K562 (cell line): ENCODE measurements at regions not wholly inside any gene's neighbourhood (a gene's known extent, or its start where the extent isn't known, plus 50 kb on each side); places are given as distances from the start of the nearest gene placed in this dataset.
A peak's percentile ranks its signal among the peaks of the same experiment; 100 is the strongest.

Experiments used
- ATAC-seq: fragments of 200-7000 bp; cut with Tn5 transposase; 3 replicates; pipeline ENCODE4 v1.9.1; 2020; ENCODE audit warnings: moderate library complexity
- BruUV-seq: library from RNA; stranded (reverse); fragments of 400-500 nt; replicated peaks from 2 replicates; lab custom pipeline; 2021; lab: Mats Ljungman, UMichigan
- CTCF ChIA-PET: fragments of 300-600 bp; formaldehyde crosslinking; extraction: SDS; loops from one replicate; lab custom pipeline; 2021; ENCODE audit warnings: low intra/inter-chr PET ratio; lab: Yijun Ruan, JAX
- POLR2A ChIA-PET: fragments of 300-600, 350-650 bp; sonication (Branson Sonifier 250); formaldehyde crosslinking; extraction: SDS; loops from one replicate; lab custom pipeline; 2021; ENCODE audit warnings: antibody characterized with exemption, inconsistent platforms; lab: Yijun Ruan, JAX
- DNase-seq, 4 experiments: peaks; one replicate each; pipeline versions ENCODE4 v3.0.0 to v3.0.0-alpha.2; 2011 to 2018; ENCODE audit warnings: low spot score in 3 of 4, mixed read lengths in 3 of 4; ENCODE audit errors: extremely low read depth in 1 of 4
- FAIRE-seq: peaks from 2 replicates; lab custom pipeline; 2011; peaks lifted over from hg19 to GRCh38; lab: Jason Lieb, UNC
- H2AFZ ChIP-seq: 2 replicates; pipeline ENCODE4 v1.6.0; 2011; ENCODE audit warnings: low read depth, low read length, control low read depth, inconsistent platforms
- H3K27ac ChIP-seq: fragments of 200-600 bp; 3 replicates; pipeline ENCODE4 v1.8.0; 2011; ENCODE audit warnings: low read depth, mild to moderate bottlenecking, control low read depth, inconsistent platforms, low read length, moderate library complexity, mixed read lengths; ENCODE audit errors: extremely low read depth
- H3K27me3 ChIP-seq, 2 experiments: fragments of 300-600 bp in 1 of 2; 2 replicates in 1 of 2; 3 replicates in 1 of 2; pipeline versions ENCODE4 v1.6.0 to v1.8.0; 2011; ENCODE audit warnings: inconsistent platforms in 2 of 2, low read length in 2 of 2, mild to moderate bottlenecking in 1 of 2, mixed read lengths in 1 of 2, moderate library complexity in 1 of 2; ENCODE audit not compliant: control insufficient read depth in 2 of 2, insufficient read depth in 2 of 2
- H3K36me3 ChIP-seq: fragments of 300-600 bp; 3 replicates; pipeline ENCODE4 v1.8.0; 2011; ENCODE audit warnings: mild to moderate bottlenecking, low read length, inconsistent platforms; ENCODE audit not compliant: control insufficient read depth, insufficient read depth
- H3K4me1 ChIP-seq, 2 experiments: fragments of 200-600 bp in 1 of 2; replicated peaks in 1 of 2; 2 replicates in 1 of 2; 3 replicates in 1 of 2; pipeline versions ENCODE4 v1.5.1 to v1.8.0; 2011; ENCODE audit warnings: inconsistent platforms in 2 of 2, low read length in 2 of 2, mild to moderate bottlenecking in 1 of 2, mixed read lengths in 1 of 2, moderate library complexity in 1 of 2; ENCODE audit not compliant: control insufficient read depth in 2 of 2, insufficient read depth in 2 of 2
- H3K4me2 ChIP-seq: 2 replicates; pipeline ENCODE4 v1.6.1; 2011; ENCODE audit warnings: low read length, control low read depth, inconsistent platforms, mixed read lengths; ENCODE audit not compliant: insufficient read depth
- H3K4me3 ChIP-seq: fragments of 200-600 bp; sonication (generic), shearing (Covaris generic); 2 replicates; pipeline ENCODE4 v1.5.1; 2016; ENCODE audit warnings: control low read depth, inconsistent platforms
- H3K79me2 ChIP-seq: fragments of 200-600 bp; 3 replicates; pipeline ENCODE4 v1.8.0; 2011; ENCODE audit warnings: low read length, inconsistent platforms; ENCODE audit not compliant: control insufficient read depth, insufficient read depth
- H3K9ac ChIP-seq, 2 experiments: 2 replicates each; pipeline versions ENCODE4 v1.6.0 to v1.6.1; 2011; ENCODE audit warnings: low read depth in 2 of 2, low read length in 2 of 2, control low read depth in 1 of 2, inconsistent platforms in 1 of 2, mild to moderate bottlenecking in 1 of 2, mixed read lengths in 1 of 2; ENCODE audit not compliant: insufficient read depth in 1 of 2
- H3K9me1 ChIP-seq: one replicate; pipeline ENCODE4 v1.6.0; 2011; ENCODE audit warnings: inconsistent platforms, mild to moderate bottlenecking, low read length, moderate library complexity; ENCODE audit not compliant: control insufficient read depth, insufficient read depth
- H3K9me3 ChIP-seq: replicated peaks from 2 replicates; pipeline ENCODE4 v1.5.1; 2011; ENCODE audit warnings: low read depth, low read length, inconsistent platforms; ENCODE audit not compliant: control insufficient read depth, insufficient read depth
- H4K20me1 ChIP-seq: replicated peaks from 2 replicates; pipeline ENCODE4 v1.6.1; 2011; ENCODE audit warnings: low read length, inconsistent platforms, mixed read lengths; ENCODE audit not compliant: control insufficient read depth, insufficient read depth
- FOXA3 ChIP-seq, 2 experiments: fragments of 450-650 bp in 1 of 2; sonication (generic) in 1 of 2; formaldehyde crosslinking; IDR thresholded peaks in 1 of 2; conservative IDR thresholded peaks in 1 of 2; 2 replicates each; pipeline versions ENCODE4 v1.4.0 to v1.8.0; 2020 to 2022; ENCODE audit warnings: mild to moderate bottlenecking in 2 of 2, missing genetic modification reagents in 1 of 2
- FOXO4 ChIP-seq: fragments of 450-650 bp; formaldehyde crosslinking; IDR thresholded peaks from 2 replicates; pipeline ENCODE4 v1.4.0; 2020; ENCODE audit warnings: mild to moderate bottlenecking, moderate library complexity
- HLTF ChIP-seq: fragments of 450-650 bp; IDR thresholded peaks from 2 replicates; pipeline ENCODE4 v1.6.1; 2016
- IFI16 ChIP-seq: fragments of 250-450 bp; sonication (Bioruptor Pico); IDR thresholded peaks from 2 replicates; pipeline ENCODE4 v2.1.2; 2022; ENCODE audit warnings: mild to moderate bottlenecking, inconsistent platforms
- IRF9 ChIP-seq: fragments of 450-650 bp; IDR thresholded peaks from 2 replicates; pipeline ENCODE4 v1.6.1; 2016; ENCODE audit warnings: missing biosample characterization, missing genetic modification characterization
- NR0B1 ChIP-seq: fragments of 450-650 bp; IDR thresholded peaks from one replicate; pipeline ENCODE4 v1.6.1; 2018; ENCODE audit warnings: mild to moderate bottlenecking, moderate library complexity; ENCODE audit not compliant: partially characterized antibody
- PHB ChIP-seq: fragments of 250-450 bp; sonication (Bioruptor Pico); IDR thresholded peaks from 2 replicates; pipeline ENCODE4 v1.5.0; 2021
- PKNOX1 ChIP-seq: fragments of 450-650 bp; IDR thresholded peaks from 2 replicates; pipeline ENCODE4 v1.6.1; 2016
- RBM22 ChIP-seq: fragments of 200-400 bp; formaldehyde crosslinking; IDR thresholded peaks from 2 replicates; pipeline ENCODE4 v1.6.1; 2018; ENCODE audit warnings: low read length, low read depth; ENCODE audit not compliant: poor library complexity, severe bottlenecking
- SRSF9 ChIP-seq: fragments of 200-400 bp; formaldehyde crosslinking; IDR thresholded peaks from 2 replicates; pipeline ENCODE4 v1.6.1; 2017; ENCODE audit warnings: low read depth, low read length, borderline replicate concordance
- TBP ChIP-seq: optimal IDR thresholded peaks from 2 replicates; pipeline ENCODE3; 2011; ENCODE audit warnings: low read depth, low read length, improper control_type of control experiment
- YY1 ChIP-seq, 3 experiments: IDR thresholded peaks; 2 replicates each; pipeline ENCODE4 v1.6.1; 2011; ENCODE audit warnings: low read length in 2 of 3, mild to moderate bottlenecking in 2 of 3, moderate library complexity in 2 of 3, borderline replicate concordance in 1 of 3, control low read depth in 1 of 3, low read depth in 1 of 3; ENCODE audit not compliant: insufficient read depth in 3 of 3, insufficient replicate concordance in 2 of 3, control insufficient read depth in 1 of 3, insufficient read length in 1 of 3; ENCODE audit errors: extremely low read depth in 1 of 3
- WGBS: fragments of 100-300 bp; shearing (Covaris generic); methylation state at CpG from one replicate; pipeline ENCODE4 v1.1.6; 2016; ENCODE audit warnings: low coverage, mixed read lengths; ENCODE audit not compliant: insufficient coverage; ENCODE audit errors: missing lambda C conversion rate; 5-methylcytosine and 5-hydroxymethylcytosine counted together
- in situ Hi-C: fragments of 300-500 bp; cut with MboI; formaldehyde crosslinking; loops from 4 replicates; pipeline ENCODE4 v1.15.0; 2018; ENCODE audit warnings: inconsistent platforms, mixed read lengths
- intact Hi-C: fragments of 100-400 bp; cut with micrococcal nuclease; formaldehyde crosslinking; loops from 2 replicates; pipeline ENCODE4 v1.14.2; 2022

- TF ChIP-seq IFI16 (CRISPR knock-in tag) = no peak
- no peak for TF ChIP-seq IRF9
- TF ChIP-seq HLTF = no peak
- TF ChIP-seq TBP = no peak
- TF ChIP-seq PKNOX1 = no peak
Measured at GRCh38 chr7:16986755-16987154, 105.0 kb upstream of the AGR3 start (continued).

GRCh38 chr7:16989811-16990413, 108.1 kb upstream of the AGR3 start:
- no peak overlapping the region for H2AFZ ChIP-seq
- no peaks in the 10 kb centered on the region for H3K27me3 ChIP-seq
- H3K36me3 ChIP-seq = no peaks in the 10 kb centered on the region
- H3K4me3 ChIP-seq = no peak overlapping the region
- BruUV-seq = no TSS peak
- H3K4me2 ChIP-seq = no peak overlapping the region
- ChIA-PET POLR2A (no interaction called here), CTCF (no interaction called here)
- H3K9me3 ChIP-seq = no peaks in the 10 kb centered on the region
- no peak for ATAC-seq
- intact Hi-C loops = loop anchor here (5.0 to 10.0 kb wide), 2 partner anchors 312 to 685 kb away; no protein-coding TSS in a partner anchor
- WGBS = 4% methylated on average over 7 of the region's 7 CpGs
- DNase-seq = no peak
- in situ Hi-C loops = no loop called here
- no peaks in the 10 kb centered on the region for H3K4me1 ChIP-seq
- no peaks in the 10 kb centered on the region for H3K79me2 ChIP-seq
- no peaks in the 10 kb centered on the region for H4K20me1 ChIP-seq
- H3K9me1 ChIP-seq = no peaks in the 10 kb centered on the region
- no peak overlapping the region for H3K9ac ChIP-seq
- H3K27ac ChIP-seq = no peak overlapping the region
- no peak for FAIRE-seq
- no peak for TF ChIP-seq YY1 (IDR thresholded peaks at IDR 0.05; ENCODE audit: borderline replicate concordance in 1 of 3, control insufficient read depth in 1 of 3, extremely low read depth in 1 of 3, insufficient read depth in 3 of 3, insufficient read length in 1 of 3, insufficient replicate concordance in 2 of 3, low read depth in 1 of 3, low read length in 2 of 3)
- no peak for TF ChIP-seq FOXO4 (CRISPR knock-in tag)
- TF ChIP-seq NR0B1 = no peak
- no peak for TF ChIP-seq RBM22
- TF ChIP-seq FOXA3 (CRISPR knock-in tag; conservative IDR thresholded peaks at IDR 0.05 in 1 of 2, IDR thresholded peaks at IDR 0.05 in 1 of 2) = peak in 1 of 2 experiments; percentile 88; a peak in 2 of 4 replicates
- no peak for TF ChIP-seq PHB (CRISPR knock-in tag)
- TF ChIP-seq SRSF9 = no peak
